ENCODE measurements at regions not wholly inside any gene's neighbourhood (a gene's known extent, or its start where the extent isn't known, plus 50 kb on each side); places are given as distances from the start of the nearest gene placed in this dataset.

- ChIA-PET RAD21 (ENCODE audit: low non-redundant PET in 1 of 2, low total read pairs in 2 of 2, uncharacterized antibody in 2 of 2, unreplicated experiment in 2 of 2) (no interaction called here), CTCF (no interaction called here), POLR2A (no interaction called here)
- Histone ChIP-seq H3K9me3 (ENCODE audit: control insufficient read depth in 1 of 2, insufficient read depth in 1 of 2, low read depth in 1 of 2, low read length in 2 of 2) (no peaks in the 10 kb centered on the region), H3K9ac (ENCODE audit: low read length) (no peak overlapping the region), H3K4me1 (ENCODE audit: control insufficient read depth in 1 of 2, insufficient read depth in 2 of 2, low read length in 2 of 2) (peaks cover 0 to 2% of the 10 kb centered on the region in 2 experiments; a peak in 1 of 4 replicates), H3K4me2 (ENCODE audit: low read length) (no peak overlapping the region), H3K27ac (ENCODE audit: low read depth, low read length) (no peak overlapping the region), H3K79me2 (ENCODE audit: insufficient read depth, low read length) (no peaks in the 10 kb centered on the region), H3K4me3 (replicated peaks in 1 of 2; ENCODE audit: low read depth in 1 of 2, low read length in 2 of 2) (no peak overlapping the region), H3K9me2 (ENCODE audit: insufficient read depth) (no peaks in the 10 kb centered on the region), H4K20me1 (ENCODE audit: insufficient read depth) (no peaks in the 10 kb centered on the region), H2AFZ (ENCODE audit: low read depth, low read length, poor library complexity, severe bottlenecking) (no peak overlapping the region), H3K36me3 (ENCODE audit: control insufficient read depth in 1 of 2, insufficient read depth in 2 of 2, low read length in 2 of 2) (no peaks in the 10 kb centered on the region), H3K27me3 (ENCODE audit: insufficient read depth, low read length) (no peaks in the 10 kb centered on the region)
- BruUV-seq (replicated peaks): no TSS peak
- DNase-seq (ENCODE audit: low read depth, low spot score): no peak
- no peak for ATAC-seq
- intact Hi-C loops (cut with micrococcal nuclease): no loop called here
- no peak for TF ChIP-seq ZFX (IDR thresholded peaks at IDR 0.05)
- TF ChIP-seq FOSL1 (IDR thresholded peaks at IDR 0.05; ENCODE audit: low read depth): no peak
- TF ChIP-seq ZBTB33 (IDR thresholded peaks at IDR 0.05; ENCODE audit: extremely low read depth, insufficient replicate concordance, low read length): no peak
- no peak for TF ChIP-seq RAD21 (IDR thresholded peaks at IDR 0.05; ENCODE audit: low read depth)
- no peak for TF ChIP-seq CTCF (IDR thresholded peaks at IDR 0.05 in 2 of 3, conservative IDR thresholded peaks at IDR 0.05 in 1 of 3; ENCODE audit: borderline replicate concordance in 1 of 3, insufficient read depth in 1 of 3, low read depth in 2 of 3, low read length in 2 of 3)
- TF ChIP-seq POLR2A (IDR thresholded peaks at IDR 0.05; ENCODE audit: borderline replicate concordance, extremely low read depth, insufficient read depth, insufficient read length): no peak
- no peak for TF ChIP-seq POLR2AphosphoS5 (IDR thresholded peaks at IDR 0.05; ENCODE audit: low read depth, low read length)
- no peak for TF ChIP-seq EGR1 (IDR thresholded peaks at IDR 0.05; ENCODE audit: low read depth)
- TF ChIP-seq CEBPB (IDR thresholded peaks at IDR 0.05; ENCODE audit: low read depth): no peak
- TF ChIP-seq EZH2phosphoT487 (IDR thresholded peaks at IDR 0.05; ENCODE audit: borderline replicate concordance): no peak
- TF ChIP-seq CBX3 (IDR thresholded peaks at IDR 0.05; ENCODE audit: low read depth): no peak
- TF ChIP-seq SIN3A (IDR thresholded peaks at IDR 0.05; ENCODE audit: low read depth): no peak
Observed at GRCh38 chr1:221815660-221816059, 73.8 kb upstream of the DUSP10 start.

Data from HCT116 (cell line).